OCI-LY7 (cell line): ENCODE measurements at regions not wholly inside any gene's neighbourhood (a gene's known extent, or its start where the extent isn't known, plus 50 kb on each side); places are given as distances from the start of the nearest gene placed in this dataset.

Experiments
- BruUV-seq: library from RNA; stranded (reverse); fragments of 400-500 nt; replicated peaks from 2 replicates; lab custom pipeline; 2021; lab: Mats Ljungman, UMichigan
- CTCF ChIA-PET: fragments of 300-600 bp; sonication (Branson Sonifier 250); formaldehyde crosslinking; loops from one replicate; lab custom pipeline; 2022; ENCODE audit warnings: antibody characterized with exemption; ENCODE audit not compliant: unreplicated experiment; lab: Charles Lee
- POLR2A ChIA-PET: fragments of 300-600 bp; sonication (Branson Sonifier 250); formaldehyde crosslinking; loops from one replicate; lab custom pipeline; 2022; ENCODE audit warnings: antibody characterized with exemption; lab: Charles Lee
- DNase-seq: peaks from one replicate; pipeline ENCODE4 v3.0.0-alpha.2; 2015; ENCODE audit warnings: low spot score
- H2AFZ ChIP-seq: fragments of 200-600 bp; sonication (generic), shearing (Covaris generic); 2 replicates; pipeline ENCODE4 v1.6.1; 2014; ENCODE audit warnings: mild to moderate bottlenecking, antibody characterized with exemption, low read length, moderate library complexity
- H3K27ac ChIP-seq: fragments of 200-600 bp; sonication (generic); 2 replicates; pipeline ENCODE4 v1.5.1; 2014; ENCODE audit warnings: mixed run types, low read depth, mild to moderate bottlenecking, moderate library complexity, low read length, inconsistent platforms; ENCODE audit not compliant: poor library complexity, severe bottlenecking
- H3K36me3 ChIP-seq: fragments of 200-600 bp; sonication (generic); 2 replicates; pipeline ENCODE4 v1.6.1; 2014; ENCODE audit warnings: mild to moderate bottlenecking, antibody characterized with exemption, low read length, moderate library complexity, mixed read lengths; ENCODE audit not compliant: insufficient read depth
- H3K4me1 ChIP-seq: fragments of 200-600 bp; sonication (generic); 2 replicates; pipeline ENCODE4 v1.5.1; 2014; ENCODE audit warnings: mild to moderate bottlenecking, low read length; ENCODE audit not compliant: insufficient read depth, poor library complexity, severe bottlenecking
- H3K4me2 ChIP-seq: fragments of 200-600 bp; sonication (generic); 2 replicates; pipeline ENCODE4 v1.6.1; 2014; ENCODE audit warnings: mild to moderate bottlenecking, low read length
- H3K4me3 ChIP-seq: fragments of 200-600 bp; sonication (generic); 2 replicates; pipeline ENCODE4 v1.5.1; 2014; ENCODE audit warnings: mild to moderate bottlenecking, low read depth, low read length; ENCODE audit not compliant: poor library complexity, severe bottlenecking
- H3K79me2 ChIP-seq: fragments of 200-600 bp; sonication (generic); 2 replicates; pipeline ENCODE4 v1.6.1; 2016; ENCODE audit warnings: low read depth, mild to moderate bottlenecking, low read length, moderate library complexity, mixed read lengths; ENCODE audit not compliant: insufficient read depth
- H3K9me2 ChIP-seq: fragments of 200-600 bp; sonication (generic); 2 replicates; pipeline ENCODE4 v1.6.1; 2016; ENCODE audit warnings: mild to moderate bottlenecking, low read length, mixed read lengths; ENCODE audit not compliant: insufficient read depth
- H3K9me3 ChIP-seq: fragments of 200-600 bp; sonication (generic); 2 replicates; pipeline ENCODE4 v1.6.1; 2014; ENCODE audit warnings: mild to moderate bottlenecking, mixed run types, low read length, mixed read lengths
- H4K20me1 ChIP-seq: fragments of 200-600 bp; sonication (generic); 2 replicates; pipeline ENCODE4 v1.6.1; 2014; ENCODE audit warnings: mild to moderate bottlenecking, antibody characterized with exemption, low read length, moderate library complexity, mixed read lengths; ENCODE audit not compliant: insufficient read depth
- CTCF ChIP-seq: fragments of 200-600 bp; sonication (generic); conservative IDR thresholded peaks from 2 replicates; pipeline ENCODE4 v1.5.1; 2014; ENCODE audit warnings: mild to moderate bottlenecking, antibody characterized with exemption, low read length, moderate library complexity, mixed read lengths
- EZH2phosphoT487 ChIP-seq: fragments of 200-600 bp; sonication (generic); IDR thresholded peaks from 2 replicates; pipeline ENCODE4 v1.6.1; 2018; ENCODE audit warnings: low read depth, borderline replicate concordance, mild to moderate bottlenecking, mixed run types, antibody characterized with exemption, low read length, moderate library complexity, mixed read lengths
- intact Hi-C: fragments of 100-400 bp; cut with micrococcal nuclease; formaldehyde crosslinking; loops from one replicate; pipeline ENCODE4 v1.10.0; 2022; ENCODE audit not compliant: unreplicated experiment

- Histone ChIP-seq H3K36me3 (no peaks in the 10 kb centered on the region), H3K27ac (no peak overlapping the region), H3K4me2 (no peak overlapping the region), H2AFZ (no peak overlapping the region), H3K9me2 (no peaks in the 10 kb centered on the region), H3K4me3 (no peak overlapping the region), H3K79me2 (no peaks in the 10 kb centered on the region), H4K20me1 (no peaks in the 10 kb centered on the region), H3K4me1 (no peaks in the 10 kb centered on the region), H3K9me3 (no peaks in the 10 kb centered on the region)
- TF ChIP-seq EZH2phosphoT487: no peak
- TF ChIP-seq CTCF: no peak
- intact Hi-C loops: no loop called here
- CTCF ChIA-PET: interaction anchor here (0.6 kb wide), 1 partner anchor 32 kb away, joined by 3 read pairs; no protein-coding TSS in a partner anchor
- POLR2A ChIA-PET: interaction anchor here (0.6 kb wide), 1 partner anchor 10 kb away, joined by 5 read pairs; no protein-coding TSS in a partner anchor
- BruUV-seq: no TSS peak
- no peak for DNase-seq
Measured at GRCh38 chr4:136810626-136811025, 721.7 kb downstream of the PCDH18 start.

- no peaks in the 10 kb centered on the region for H3K79me2 ChIP-seq
- ChIA-PET CTCF (no interaction called here), POLR2A (interaction anchor here (1.1 kb wide), 1 partner anchor 1140 kb away, joined by 3 read pairs; no protein-coding TSS in a partner anchor)
Measured at GRCh38 chr4:136806844-136807243, 725.5 kb downstream of the PCDH18 start.

More at GRCh38 chr4:136806844-136807243, 725.5 kb downstream of the PCDH18 start:
- no peaks in the 10 kb centered on the region for H3K4me1 ChIP-seq
- BruUV-seq: no TSS peak
- no peak for DNase-seq
- H4K20me1 ChIP-seq: no peaks in the 10 kb centered on the region
- H3K9me2 ChIP-seq: no peaks in the 10 kb centered on the region
- no peak overlapping the region for H3K27ac ChIP-seq
- no peak overlapping the region for H3K4me2 ChIP-seq
- TF ChIP-seq EZH2phosphoT487: no peak
- TF ChIP-seq CTCF: no peak
- no peak overlapping the region for H2AFZ ChIP-seq
- no peaks in the 10 kb centered on the region for H3K36me3 ChIP-seq
- no peaks in the 10 kb centered on the region for H3K9me3 ChIP-seq
- intact Hi-C loops: no loop called here
- H3K4me3 ChIP-seq: no peak overlapping the region
